Loucy (cell line): ENCODE measurements at regions not wholly inside any gene's neighbourhood (a gene's known extent, or its start where the extent isn't known, plus 50 kb on each side); places are given as distances from the start of the nearest gene placed in this dataset.

Source experiments
- EZH2phosphoT487 ChIP-seq: fragments of 200-600 bp; IDR thresholded peaks from 2 replicates; pipeline ENCODE4 v1.6.1; 2018; ENCODE audit warnings: antibody characterized with exemption, mild to moderate bottlenecking, moderate library complexity, borderline replicate concordance
- TF ChIP-seq, protein P1 (sequence below): fragments of 200-600 bp; sonication (generic); conservative IDR thresholded peaks from 2 replicates; pipeline ENCODE4 v1.5.1; 2014; ENCODE audit warnings: mild to moderate bottlenecking, antibody characterized with exemption, low read length

DNA sequence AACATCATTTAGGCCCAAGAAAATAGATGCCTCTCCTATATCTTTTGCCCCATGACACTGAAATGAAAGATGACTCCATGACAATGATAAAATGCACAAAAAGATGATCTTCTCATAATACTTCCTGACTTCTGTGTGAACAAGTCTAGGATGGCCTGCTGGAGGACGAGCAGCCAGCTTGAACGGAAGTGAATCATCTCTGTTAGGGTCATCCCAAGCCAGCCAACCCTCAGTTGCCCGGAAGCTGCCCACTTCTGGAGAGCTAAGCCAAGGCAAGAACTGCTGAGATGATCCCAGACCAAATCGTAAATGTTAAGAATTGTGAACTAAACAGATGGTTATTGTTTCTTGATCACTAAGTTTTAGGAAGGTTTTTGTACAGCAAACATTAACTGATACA, 249.7 kb upstream of the HS3ST5 start:
- TF ChIP-seq, protein P1, sequence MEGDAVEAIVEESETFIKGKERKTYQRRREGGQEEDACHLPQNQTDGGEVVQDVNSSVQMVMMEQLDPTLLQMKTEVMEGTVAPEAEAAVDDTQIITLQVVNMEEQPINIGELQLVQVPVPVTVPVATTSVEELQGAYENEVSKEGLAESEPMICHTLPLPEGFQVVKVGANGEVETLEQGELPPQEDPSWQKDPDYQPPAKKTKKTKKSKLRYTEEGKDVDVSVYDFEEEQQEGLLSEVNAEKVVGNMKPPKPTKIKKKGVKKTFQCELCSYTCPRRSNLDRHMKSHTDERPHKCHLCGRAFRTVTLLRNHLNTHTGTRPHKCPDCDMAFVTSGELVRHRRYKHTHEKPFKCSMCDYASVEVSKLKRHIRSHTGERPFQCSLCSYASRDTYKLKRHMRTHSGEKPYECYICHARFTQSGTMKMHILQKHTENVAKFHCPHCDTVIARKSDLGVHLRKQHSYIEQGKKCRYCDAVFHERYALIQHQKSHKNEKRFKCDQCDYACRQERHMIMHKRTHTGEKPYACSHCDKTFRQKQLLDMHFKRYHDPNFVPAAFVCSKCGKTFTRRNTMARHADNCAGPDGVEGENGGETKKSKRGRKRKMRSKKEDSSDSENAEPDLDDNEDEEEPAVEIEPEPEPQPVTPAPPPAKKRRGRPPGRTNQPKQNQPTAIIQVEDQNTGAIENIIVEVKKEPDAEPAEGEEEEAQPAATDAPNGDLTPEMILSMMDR: no peak
- no peak for TF ChIP-seq EZH2phosphoT487
